ENCODE measurements at regions not wholly inside any gene's neighbourhood (a gene's known extent, or its start where the extent isn't known, plus 50 kb on each side); places are given as distances from the start of the nearest gene placed in this dataset.

- DNase-seq = no peak
- no peak overlapping the region for H2AFZ ChIP-seq (ENCODE audit: insufficient read depth, low read depth, low read length, poor library complexity, severe bottlenecking)
- H3K4me1 Mint-ChIP-seq = no peaks in the 10 kb centered on the region
- H3K9me3 ChIP-seq (ENCODE audit: control extremely low read depth in 1 of 3, control insufficient read depth in 2 of 3, insufficient read depth in 1 of 3, low read length in 2 of 3) = peaks cover 0 to 1% (median 0%) of the 10 kb centered on the region in 3 donors
- H3K27me3 ChIP-seq (replicated peaks in 1 of 4; ENCODE audit: control extremely low read depth in 1 of 4, control insufficient read depth in 3 of 4, insufficient read depth in 4 of 4, low read length in 3 of 4) = no peaks in the 10 kb centered on the region
- no peaks in the 10 kb centered on the region for H3K4me1 ChIP-seq (ENCODE audit: control insufficient read depth in 2 of 2, insufficient read depth in 2 of 2, low read length in 2 of 2)
- H3K36me3 ChIP-seq (replicated peaks in 1 of 2; ENCODE audit: control extremely low read depth in 1 of 2, control insufficient read depth in 1 of 2, extremely low read depth in 1 of 2, insufficient read depth in 2 of 2, low read length in 1 of 2) = no peaks in the 10 kb centered on the region
- no peaks in the 10 kb centered on the region for H3K79me2 ChIP-seq (ENCODE audit: control insufficient read depth, insufficient read depth, low read length)
- intact Hi-C loops (cut with micrococcal nuclease) = no loop called here
- CTCF ChIA-PET = no interaction called here
- H3K4me3 Mint-ChIP-seq = no peak overlapping the region
- no peak overlapping the region for H3K4me3 ChIP-seq (ENCODE audit: control extremely low read depth in 1 of 5, extremely low read depth in 1 of 5, insufficient read depth in 1 of 5, low read depth in 2 of 5, low read length in 4 of 5)
- H3K4me2 ChIP-seq (replicated peaks; ENCODE audit: low read depth, low read length, poor library complexity, severe bottlenecking) = no peak overlapping the region
- POLR2A ChIA-PET = no interaction called here
- TF ChIP-seq EZH2 (IDR thresholded peaks at IDR 0.05; ENCODE audit: borderline replicate concordance, insufficient read depth, low read depth, low read length, poor library complexity, severe bottlenecking) (no peak), CTCF (IDR thresholded peaks at IDR 0.05) (no peak)
- no peak for ATAC-seq (ENCODE audit: low read depth)
- no peaks in the 10 kb centered on the region for H3K27me3 Mint-ChIP-seq
- no peaks in the 10 kb centered on the region for H4K20me1 ChIP-seq (ENCODE audit: control insufficient read depth, insufficient read depth, low read length, poor library complexity, severe bottlenecking)
- no peak overlapping the region for H3K9ac ChIP-seq (ENCODE audit: low read length)
- no peak overlapping the region for H3K27ac Mint-ChIP-seq
- H3K27ac ChIP-seq (ENCODE audit: low read length in 2 of 2) = no peak overlapping the region
- H3K9me3 Mint-ChIP-seq (ENCODE audit: insufficient read depth) = peaks cover 2% of the 10 kb centered on the region
Measured at GRCh38 chr20:55143601-55144000, 668.2 kb downstream of the DOK5 start.

DNA sequence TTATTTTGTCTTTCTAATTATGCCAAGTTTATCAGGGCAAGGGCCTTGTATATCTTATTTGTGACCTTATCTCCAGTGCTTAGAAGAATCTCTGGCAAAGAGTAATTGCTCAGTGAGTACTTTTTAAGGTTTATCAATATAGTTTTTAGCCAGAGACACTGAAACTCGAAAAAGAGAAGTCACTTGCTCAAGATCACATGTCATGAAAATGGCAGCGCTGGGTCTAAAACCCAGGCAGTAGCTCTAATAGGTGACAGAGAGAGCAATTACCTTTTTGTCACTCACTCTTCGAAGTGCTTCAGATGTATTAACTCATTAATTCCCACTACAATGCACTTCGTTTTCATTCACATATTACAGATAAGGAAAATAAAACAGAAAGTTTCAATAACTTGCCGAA is 667.5 kb downstream of the DOK5 start:
- Mint-ChIP-seq H3K9me3 (ENCODE audit: insufficient read depth) (peaks cover 2% of the 10 kb centered on the region), H3K4me3 (no peak overlapping the region), H3K4me1 (no peaks in the 10 kb centered on the region), H3K27ac (no peak overlapping the region), H3K27me3 (no peaks in the 10 kb centered on the region)
- intact Hi-C loops (cut with micrococcal nuclease) = no loop called here
- Histone ChIP-seq H4K20me1 (ENCODE audit: control insufficient read depth, insufficient read depth, low read length, poor library complexity, severe bottlenecking) (no peaks in the 10 kb centered on the region), H2AFZ (ENCODE audit: insufficient read depth, low read depth, low read length, poor library complexity, severe bottlenecking) (no peak overlapping the region), H3K79me2 (ENCODE audit: control insufficient read depth, insufficient read depth, low read length) (no peaks in the 10 kb centered on the region), H3K27me3 (replicated peaks in 1 of 4; ENCODE audit: control extremely low read depth in 1 of 4, control insufficient read depth in 3 of 4, insufficient read depth in 4 of 4, low read length in 3 of 4) (no peaks in the 10 kb centered on the region), H3K9ac (ENCODE audit: low read length) (no peak overlapping the region), H3K4me3 (ENCODE audit: control extremely low read depth in 1 of 5, extremely low read depth in 1 of 5, insufficient read depth in 1 of 5, low read depth in 2 of 5, low read length in 4 of 5) (no peak overlapping the region), H3K4me1 (ENCODE audit: control insufficient read depth in 2 of 2, insufficient read depth in 2 of 2, low read length in 2 of 2) (no peaks in the 10 kb centered on the region), H3K9me3 (ENCODE audit: control extremely low read depth in 1 of 3, control insufficient read depth in 2 of 3, insufficient read depth in 1 of 3, low read length in 2 of 3) (peaks cover 0 to 1% (median 0%) of the 10 kb centered on the region in 3 donors), H3K36me3 (replicated peaks in 1 of 2; ENCODE audit: control extremely low read depth in 1 of 2, control insufficient read depth in 1 of 2, extremely low read depth in 1 of 2, insufficient read depth in 2 of 2, low read length in 1 of 2) (no peaks in the 10 kb centered on the region), H3K27ac (ENCODE audit: low read length in 2 of 2) (no peak overlapping the region), H3K4me2 (replicated peaks; ENCODE audit: low read depth, low read length, poor library complexity, severe bottlenecking) (no peak overlapping the region)
- DNase-seq = no peak
- no peak for TF ChIP-seq CTCF (IDR thresholded peaks at IDR 0.05)
- no peak for TF ChIP-seq EZH2 (IDR thresholded peaks at IDR 0.05; ENCODE audit: borderline replicate concordance, insufficient read depth, low read depth, low read length, poor library complexity, severe bottlenecking)
- no peak for ATAC-seq (ENCODE audit: low read depth)
- WGBS (ENCODE audit: insufficient coverage) = 43% methylated on average over 1 of the region's 5 CpGs
- ChIA-PET CTCF (no interaction called here), POLR2A (no interaction called here)
